SK-N-SH (cell line): ENCODE measurements at regions not wholly inside any gene's neighbourhood (a gene's known extent, or its start where the extent isn't known, plus 50 kb on each side); places are given as distances from the start of the nearest gene placed in this dataset.

Experiments
- CTCF ChIA-PET: fragments of 300-600, 350-600 bp; formaldehyde crosslinking; extraction: SDS; loops from one replicate; lab custom pipeline; 2021; lab: Yijun Ruan, JAX
- POLR2A ChIA-PET: fragments of 350-600 bp; sonication (Branson Sonifier 250); formaldehyde crosslinking; extraction: SDS; loops from one replicate; lab custom pipeline; 2020; ENCODE audit warnings: antibody characterized with exemption, inconsistent platforms; lab: Yijun Ruan, JAX
- DNase-seq: peaks from one replicate; pipeline ENCODE4 v3.0.0; 2012
- H2AFZ ChIP-seq: fragments of 200-600 bp; sonication (generic); 2 replicates; pipeline ENCODE4 v1.8.1; 2016; ENCODE audit warnings: antibody characterized with exemption, mild to moderate bottlenecking, low read depth
- H3F3A ChIP-seq: fragments of 200-600 bp; sonication (generic); replicated peaks from 2 replicates; pipeline ENCODE3; 2016; ENCODE audit warnings: antibody characterized with exemption, mild to moderate bottlenecking; ENCODE audit not compliant: insufficient read depth
- H3K27ac ChIP-seq, 2 experiments: fragments of 200-500 bp in 1 of 2; fragments of 200-600 bp in 1 of 2; sonication (Bioruptor generic) in 1 of 2; sonication (generic), shearing (Covaris generic) in 1 of 2; 2 replicates each; pipeline versions ENCODE4 v1.5.1 to v1.6.1; 2014 to 2016; ENCODE audit warnings: low read depth in 2 of 2, inconsistent platforms in 1 of 2, low read length in 1 of 2, mild to moderate bottlenecking in 1 of 2, mixed read lengths in 1 of 2
- H3K27me3 ChIP-seq: fragments of 200-600 bp; sonication (generic), shearing (Covaris generic); 2 replicates; pipeline ENCODE4 v1.6.1; 2016; ENCODE audit warnings: mixed run types; ENCODE audit not compliant: insufficient read depth
- H3K36me3 ChIP-seq, 2 experiments: fragments of 200-500 bp in 1 of 2; fragments of 200-600 bp in 1 of 2; sonication (Bioruptor generic) in 1 of 2; sonication (generic) in 1 of 2; replicated peaks in 1 of 2; 2 replicates each; pipeline versions ENCODE3 to v1.5.1; 2014 to 2016; ENCODE audit warnings: low read length in 1 of 2, mild to moderate bottlenecking in 1 of 2; ENCODE audit not compliant: insufficient read depth in 2 of 2, control insufficient read depth in 1 of 2
- H3K4me1 ChIP-seq, 2 experiments: fragments of 200-500 bp in 1 of 2; fragments of 200-600 bp in 1 of 2; sonication (Bioruptor generic) in 1 of 2; sonication (generic), shearing (Covaris generic) in 1 of 2; 2 replicates each; pipeline versions ENCODE4 v1.5.1 to v1.6.1; 2014 to 2016; ENCODE audit warnings: low read depth in 1 of 2, low read length in 1 of 2, mixed run types in 1 of 2; ENCODE audit not compliant: insufficient read depth in 2 of 2, control insufficient read depth in 1 of 2
- H3K4me2 ChIP-seq: fragments of 200-600 bp; sonication (generic), shearing (Covaris generic); 2 replicates; pipeline ENCODE4 v1.6.1; 2017; ENCODE audit warnings: mixed run types
- H3K4me3 ChIP-seq, 2 experiments: fragments of 200-500 bp in 1 of 2; fragments of 200-600 bp in 1 of 2; sonication (Bioruptor generic) in 1 of 2; sonication (generic), shearing (Covaris generic) in 1 of 2; 2 replicates each; pipeline versions ENCODE4 v1.5.1 to v1.8.1; 2014 to 2016; ENCODE audit warnings: low read depth in 2 of 2, inconsistent platforms in 1 of 2, low read length in 1 of 2, mild to moderate bottlenecking in 1 of 2, mixed read lengths in 1 of 2, moderate library complexity in 1 of 2
- H3K79me2 ChIP-seq: fragments of 200-600 bp; sonication (generic); 2 replicates; pipeline ENCODE4 v1.8.1; 2017; ENCODE audit warnings: mild to moderate bottlenecking; ENCODE audit not compliant: insufficient read depth
- H3K9ac ChIP-seq: fragments of 200-600 bp; sonication (generic); 2 replicates; pipeline ENCODE4 v1.6.1; 2017; ENCODE audit warnings: mixed run types
- H3K9me2 ChIP-seq: fragments of 200-600 bp; sonication (generic); 2 replicates; pipeline ENCODE4 v1.6.1; 2017; ENCODE audit warnings: mixed run types
- H3K9me3 ChIP-seq: fragments of 200-600 bp; sonication (generic); 2 replicates; pipeline ENCODE4 v1.6.1; 2017; ENCODE audit warnings: mixed run types, mild to moderate bottlenecking, moderate library complexity
- H4K20me1 ChIP-seq: fragments of 200-600 bp; sonication (generic); 2 replicates; pipeline ENCODE4 v1.6.1; 2017; ENCODE audit warnings: mild to moderate bottlenecking, mixed run types; ENCODE audit not compliant: insufficient read depth
- CTCF ChIP-seq: fragments of 200-600 bp; sonication (generic); IDR thresholded peaks from 2 replicates; pipeline ENCODE4 v1.6.1; 2017; ENCODE audit warnings: antibody characterized with exemption, mild to moderate bottlenecking, moderate library complexity
- EZH2phosphoT487 ChIP-seq: fragments of 200-600 bp; sonication (generic); IDR thresholded peaks from 2 replicates; pipeline ENCODE4 v1.6.1; 2017; ENCODE audit warnings: low read depth, mixed run types, mild to moderate bottlenecking, antibody characterized with exemption, moderate library complexity, borderline replicate concordance
- REST ChIP-seq: IDR thresholded peaks from 2 replicates; pipeline ENCODE4 v1.6.1; 2012; ENCODE audit warnings: mild to moderate bottlenecking, low read depth, low read length, moderate library complexity
- RFX5 ChIP-seq: IDR thresholded peaks from 2 replicates; pipeline ENCODE4 v1.6.1; 2012; ENCODE audit warnings: mild to moderate bottlenecking, improper control_type of control experiment, low read length
- USF1 ChIP-seq: IDR thresholded peaks from 2 replicates; pipeline ENCODE4 v1.4.0; 2012; ENCODE audit warnings: low read depth, borderline replicate concordance
- WGBS: methylation state at CpG from one replicate; pipeline ENCODE4 v1.1.6; 2017; ENCODE audit warnings: low lambda C conversion rate; 5-methylcytosine and 5-hydroxymethylcytosine counted together

GRCh38 chr1:114037962-114038816 is 58.9 kb downstream of the OLFML3 start:
- Histone ChIP-seq H3K4me1 (peaks cover 0 to 9% of the 10 kb centered on the region in 2 experiments; a peak in 2 of 4 replicates), H3K9me3 (no peaks in the 10 kb centered on the region), H2AFZ (no peak overlapping the region), H3K36me3 (no peaks in the 10 kb centered on the region), H3K9ac (no peak overlapping the region), H3K9me2 (no peaks in the 10 kb centered on the region), H3F3A (peaks cover 7% of the 10 kb centered on the region), H3K27me3 (no peaks in the 10 kb centered on the region; the same call in 1 of the 2 replicates), H4K20me1 (no peaks in the 10 kb centered on the region), H3K4me3 (no peak overlapping the region), H3K79me2 (no peaks in the 10 kb centered on the region), H3K4me2 (no peak overlapping the region), H3K27ac (no peak overlapping the region)
- no peak for TF ChIP-seq USF1
- no peak for TF ChIP-seq REST
- TF ChIP-seq EZH2phosphoT487, result no peak
- TF ChIP-seq RFX5, result no peak
- TF ChIP-seq CTCF, result no peak
- POLR2A ChIA-PET, result no interaction called here
- WGBS, result 35% methylated on average over 3 of the region's 3 CpGs
- CTCF ChIA-PET, result interaction anchor here (1.5 kb wide), 1 partner anchor 245 kb away, joined by 5 read pairs; no protein-coding TSS in a partner anchor
- no peak for DNase-seq
